ENCODE measurements at regions not wholly inside any gene's neighbourhood (a gene's known extent, or its start where the extent isn't known, plus 50 kb on each side); places are given as distances from the start of the nearest gene placed in this dataset.
"Not testable (repeated sequence)": the region's sequence is repeated elsewhere in the genome, so short reads cannot be mapped to it uniquely, and the experiment has no call there.

DNA sequence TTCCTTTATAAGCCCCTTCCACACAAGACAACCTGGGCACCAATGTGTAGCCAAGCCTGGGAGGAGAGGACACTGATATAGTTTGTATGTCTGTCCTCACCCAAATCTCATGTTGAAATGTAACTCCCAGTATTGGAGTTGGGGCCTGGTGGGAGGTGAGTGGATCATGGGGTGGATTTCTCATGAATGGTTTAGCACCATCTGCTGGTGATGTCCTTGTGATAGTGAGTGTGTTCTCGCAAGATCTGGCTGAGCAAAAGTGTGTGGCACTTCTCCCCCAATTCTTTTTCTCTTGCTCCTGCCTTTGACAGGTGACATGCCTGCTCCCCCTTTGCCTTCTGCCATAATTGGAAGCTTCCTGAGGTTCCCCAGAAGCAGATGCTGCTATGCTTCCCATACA is 135.8 kb downstream of the USP31 start:
- no peaks in the 10 kb centered on the region for H3K4me1 ChIP-seq (ENCODE audit: control insufficient read depth in 5 of 5, insufficient read depth in 5 of 5, low read length in 5 of 5)
- no peak overlapping the region for H3K4me3 ChIP-seq (ENCODE audit: low read depth in 1 of 5, low read length in 5 of 5)
- no peak overlapping the region for H3K9ac ChIP-seq (ENCODE audit: low read length in 5 of 5)
- H3K27ac ChIP-seq (ENCODE audit: low read depth, low read length) = no peak overlapping the region
- no peaks in the 10 kb centered on the region for H3K9me3 ChIP-seq (ENCODE audit: control insufficient read depth in 5 of 5, low read length in 5 of 5)
- H3K27me3 ChIP-seq (ENCODE audit: control insufficient read depth in 5 of 5, insufficient read depth in 4 of 5, low read length in 5 of 5) = no peaks in the 10 kb centered on the region
- H3K36me3 ChIP-seq (ENCODE audit: control insufficient read depth in 5 of 5, insufficient read depth in 5 of 5, low read length in 5 of 5) = no peaks in the 10 kb centered on the region

DNA sequence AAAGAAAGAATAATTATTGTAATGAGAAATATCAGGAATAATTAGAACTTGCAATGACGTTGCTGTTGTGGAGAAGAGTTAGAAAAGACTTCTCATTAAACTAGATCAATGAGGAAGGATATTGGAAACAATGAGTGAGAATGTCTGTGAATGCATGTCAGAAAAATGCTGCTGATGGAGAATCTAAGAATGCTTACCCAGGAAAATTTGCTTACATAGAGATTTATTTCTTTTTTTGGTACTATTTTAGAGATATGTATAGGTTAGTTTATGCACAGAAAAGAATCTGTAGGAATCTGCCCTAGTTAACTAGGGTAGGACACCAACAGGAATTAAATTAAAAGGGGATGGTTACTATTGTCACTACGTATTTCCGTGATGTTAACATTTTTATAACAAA is 140.2 kb downstream of the USP31 start:
- Histone ChIP-seq H3K9me3 (ENCODE audit: control insufficient read depth in 5 of 5, low read length in 5 of 5) (no peaks in the 10 kb centered on the region), H3K9ac (ENCODE audit: low read length in 5 of 5) (no peak overlapping the region), H3K27me3 (ENCODE audit: control insufficient read depth in 5 of 5, insufficient read depth in 4 of 5, low read length in 5 of 5) (peaks cover 0 to 3% (median 0%) of the 10 kb centered on the region in 5 donors)

DNA sequence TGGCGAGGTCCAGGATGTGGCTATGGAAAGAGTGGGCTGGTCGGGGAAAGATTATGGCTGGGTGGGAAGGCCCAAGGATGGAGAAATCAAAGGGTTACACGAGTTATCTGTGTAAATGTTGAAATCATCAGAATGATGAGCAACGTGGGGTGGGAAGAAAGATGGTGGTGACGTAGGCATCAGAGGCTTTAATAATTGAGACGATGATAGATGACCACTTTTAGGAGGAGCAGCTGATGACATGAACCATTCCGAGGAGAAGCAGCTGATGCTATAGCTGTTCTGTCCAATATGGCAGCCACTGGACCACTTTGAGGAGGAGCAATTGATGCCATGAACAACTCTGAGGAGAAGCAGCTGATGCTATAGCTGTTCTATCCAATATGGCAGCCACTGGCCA is 141.2 kb downstream of the USP31 start:
- no peaks in the 10 kb centered on the region for H3K9me3 ChIP-seq (ENCODE audit: control insufficient read depth in 5 of 5, low read length in 5 of 5)

More for the DNA sequence above, 140.2 kb downstream of the USP31 start:
- H3K27ac ChIP-seq (ENCODE audit: low read depth, low read length) = no peak overlapping the region
- no peaks in the 10 kb centered on the region for H3K4me1 ChIP-seq (ENCODE audit: control insufficient read depth in 5 of 5, insufficient read depth in 5 of 5, low read length in 5 of 5)
- no peak overlapping the region for H3K4me3 ChIP-seq (ENCODE audit: low read depth in 1 of 5, low read length in 5 of 5)
- H3K36me3 ChIP-seq (ENCODE audit: control insufficient read depth in 5 of 5, insufficient read depth in 5 of 5, low read length in 5 of 5) = no peaks in the 10 kb centered on the region

DNA sequence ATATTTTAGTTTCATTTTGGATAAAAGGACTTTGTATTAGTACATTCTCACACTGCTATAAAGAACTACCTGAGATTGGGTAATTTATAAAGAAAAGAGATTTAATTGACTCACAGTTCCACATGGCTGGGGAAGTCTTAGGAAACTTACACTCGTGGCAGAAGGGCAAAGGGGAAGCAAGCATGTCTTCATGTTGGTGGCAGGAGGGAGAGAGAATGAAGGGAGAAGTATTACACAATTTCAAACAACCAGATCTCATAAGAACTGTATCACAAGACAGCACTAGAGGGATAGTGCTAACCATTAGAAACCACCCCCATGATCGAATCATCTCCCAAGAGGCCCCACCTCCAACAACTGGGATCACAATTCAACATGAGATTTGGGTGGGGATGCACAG is 142.9 kb downstream of the USP31 start:
- Histone ChIP-seq H3K9ac (ENCODE audit: low read length in 5 of 5) (no peak overlapping the region), H3K4me1 (ENCODE audit: control insufficient read depth in 5 of 5, insufficient read depth in 5 of 5, low read length in 5 of 5) (no peaks in the 10 kb centered on the region), H3K27ac (ENCODE audit: low read depth, low read length) (no peak overlapping the region), H3K27me3 (ENCODE audit: control insufficient read depth in 5 of 5, insufficient read depth in 4 of 5, low read length in 5 of 5) (peaks cover 0 to 3% (median 0%) of the 10 kb centered on the region in 5 donors), H3K36me3 (ENCODE audit: control insufficient read depth in 5 of 5, insufficient read depth in 5 of 5, low read length in 5 of 5) (no peaks in the 10 kb centered on the region), H3K4me3 (ENCODE audit: low read depth in 1 of 5, low read length in 5 of 5) (no peak overlapping the region), H3K9me3 (ENCODE audit: control insufficient read depth in 5 of 5, low read length in 5 of 5) (no peaks in the 10 kb centered on the region)

More for the DNA sequence above, 141.2 kb downstream of the USP31 start:
- Histone ChIP-seq H3K4me1 (ENCODE audit: control insufficient read depth in 5 of 5, insufficient read depth in 5 of 5, low read length in 5 of 5) (no peaks in the 10 kb centered on the region), H3K4me3 (ENCODE audit: low read depth in 1 of 5, low read length in 5 of 5) (no peak overlapping the region), H3K27ac (ENCODE audit: low read depth, low read length) (no peak overlapping the region), H3K27me3 (ENCODE audit: control insufficient read depth in 5 of 5, insufficient read depth in 4 of 5, low read length in 5 of 5) (peaks cover 0 to 3% (median 0%) of the 10 kb centered on the region in 5 donors), H3K9ac (ENCODE audit: low read length in 5 of 5) (no peak overlapping the region), H3K36me3 (ENCODE audit: control insufficient read depth in 5 of 5, insufficient read depth in 5 of 5, low read length in 5 of 5) (no peaks in the 10 kb centered on the region)

DNA sequence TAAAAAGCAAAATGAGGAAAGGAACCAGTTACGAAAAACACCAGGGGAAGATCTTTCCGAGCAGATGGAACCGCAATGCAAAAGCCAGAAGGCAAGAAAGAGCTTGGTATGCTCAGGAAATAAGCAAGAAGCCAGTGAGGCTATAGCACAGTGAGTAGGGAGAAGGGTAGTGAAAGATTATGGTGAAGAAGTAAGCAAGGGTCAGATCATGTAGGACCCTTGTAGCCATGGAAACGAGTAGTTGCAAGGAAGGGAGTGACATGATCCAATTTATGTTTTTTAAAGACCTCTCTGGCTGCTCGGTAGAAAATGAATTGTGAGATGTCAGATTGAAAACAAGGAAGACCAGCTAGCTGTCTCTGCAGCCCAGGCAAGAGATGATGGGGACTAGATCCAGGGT is 143.3 kb downstream of the USP31 start:
- H3K9ac ChIP-seq (ENCODE audit: low read length in 5 of 5) = no peak overlapping the region
- peaks cover 0 to 3% (median 0%) of the 10 kb centered on the region in 5 donors for H3K27me3 ChIP-seq (ENCODE audit: control insufficient read depth in 5 of 5, insufficient read depth in 4 of 5, low read length in 5 of 5)
- H3K9me3 ChIP-seq (ENCODE audit: control insufficient read depth in 5 of 5, low read length in 5 of 5) = no peaks in the 10 kb centered on the region
- H3K4me1 ChIP-seq (ENCODE audit: control insufficient read depth in 5 of 5, insufficient read depth in 5 of 5, low read length in 5 of 5) = no peaks in the 10 kb centered on the region
- no peaks in the 10 kb centered on the region for H3K36me3 ChIP-seq (ENCODE audit: control insufficient read depth in 5 of 5, insufficient read depth in 5 of 5, low read length in 5 of 5)
- H3K27ac ChIP-seq (ENCODE audit: low read depth, low read length) = no peak overlapping the region
- no peak overlapping the region for H3K4me3 ChIP-seq (ENCODE audit: low read depth in 1 of 5, low read length in 5 of 5)

DNA sequence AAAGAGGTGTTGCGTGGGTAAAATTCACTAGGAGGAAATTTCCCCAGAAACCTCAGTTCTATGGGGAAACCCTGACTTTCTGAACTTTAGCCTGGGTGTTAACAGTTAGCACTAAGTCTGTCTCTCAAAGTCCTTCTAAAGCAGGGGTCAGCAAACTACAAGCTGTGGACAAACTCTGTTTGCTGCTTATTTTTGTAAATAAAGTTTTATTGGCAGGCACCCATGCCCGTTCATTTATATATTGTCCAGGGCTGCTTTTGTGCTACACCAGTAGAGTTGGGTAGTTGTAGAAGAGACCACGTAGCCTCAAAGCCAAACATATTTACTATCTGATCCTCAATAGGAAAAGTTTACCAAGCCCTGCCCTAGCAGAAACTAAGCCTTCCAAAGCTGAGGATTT is 159.7 kb downstream of the USP31 start:
- Histone ChIP-seq H3K9me3 (ENCODE audit: control insufficient read depth in 5 of 5, low read length in 5 of 5) (peaks cover 1 to 12% (median 6%) of the 10 kb centered on the region in 5 donors), H3K4me3 (ENCODE audit: low read depth in 1 of 5, low read length in 5 of 5) (no peak overlapping the region), H3K27me3 (ENCODE audit: control insufficient read depth in 5 of 5, insufficient read depth in 4 of 5, low read length in 5 of 5) (peaks cover 0 to 11% (median 0%) of the 10 kb centered on the region in 5 donors), H3K27ac (ENCODE audit: low read depth, low read length) (no peak overlapping the region), H3K9ac (ENCODE audit: low read length in 5 of 5) (no peak overlapping the region), H3K4me1 (ENCODE audit: control insufficient read depth in 5 of 5, insufficient read depth in 5 of 5, low read length in 5 of 5) (no peaks in the 10 kb centered on the region), H3K36me3 (ENCODE audit: control insufficient read depth in 5 of 5, insufficient read depth in 5 of 5, low read length in 5 of 5) (no peaks in the 10 kb centered on the region)

DNA sequence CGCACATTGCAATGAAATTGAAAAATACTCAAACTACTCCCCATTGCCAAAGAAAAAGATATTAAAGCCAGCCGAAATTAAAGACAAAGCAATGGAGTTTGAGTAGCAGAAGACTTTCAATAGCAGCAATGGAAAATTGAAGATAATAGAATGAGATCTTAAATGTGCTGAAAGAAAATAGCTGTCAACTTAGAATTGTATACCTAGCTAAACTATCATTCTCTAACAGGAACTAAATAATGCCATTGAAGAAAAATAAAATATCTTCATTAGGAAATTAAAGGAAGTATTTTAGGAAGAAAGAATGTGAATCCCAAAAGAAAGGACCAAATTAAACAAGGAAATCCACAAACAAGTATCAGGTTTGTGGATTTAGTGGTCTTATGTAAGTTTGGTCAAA is 165.6 kb downstream of the USP31 start:
- no peak overlapping the region for H3K27ac ChIP-seq (ENCODE audit: low read depth, low read length)
- peak overlapping the region in 1 of 5 donors; percentile 29 for H3K4me3 ChIP-seq (ENCODE audit: low read depth in 1 of 5, low read length in 5 of 5)
- no peaks in the 10 kb centered on the region for H3K36me3 ChIP-seq (ENCODE audit: control insufficient read depth in 5 of 5, insufficient read depth in 5 of 5, low read length in 5 of 5)
- H3K4me1 ChIP-seq (ENCODE audit: control insufficient read depth in 5 of 5, insufficient read depth in 5 of 5, low read length in 5 of 5) = no peaks in the 10 kb centered on the region
- H3K9me3 ChIP-seq (ENCODE audit: control insufficient read depth in 5 of 5, low read length in 5 of 5) = peaks cover 14 to 28% (median 21%) of the 10 kb centered on the region in 5 donors
- peaks cover 0 to 9% (median 0%) of the 10 kb centered on the region in 5 donors for H3K27me3 ChIP-seq (ENCODE audit: control insufficient read depth in 5 of 5, insufficient read depth in 4 of 5, low read length in 5 of 5)
- no peak overlapping the region for H3K9ac ChIP-seq (ENCODE audit: low read length in 5 of 5)

DNA sequence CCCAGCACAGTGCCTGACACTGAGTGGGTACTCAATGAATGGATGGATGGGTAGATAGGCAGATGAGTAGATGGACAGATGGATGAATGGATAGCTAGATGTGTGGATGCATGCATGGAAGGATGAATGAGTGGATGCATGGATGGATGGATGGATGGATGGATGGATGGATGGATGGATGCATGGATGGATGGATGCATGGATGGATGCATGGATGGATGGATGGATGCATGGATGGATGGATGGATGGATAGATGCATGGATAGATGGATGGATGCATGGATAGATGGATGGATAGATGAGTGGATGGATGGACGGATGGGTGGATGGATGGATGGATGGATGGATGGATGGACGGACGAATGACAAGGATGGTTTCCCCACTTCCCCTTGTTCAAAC is 166.6 kb downstream of the HS3ST2 start:
- H3K27ac ChIP-seq (ENCODE audit: low read depth, low read length); H3K4me1 ChIP-seq (ENCODE audit: control insufficient read depth in 5 of 5, insufficient read depth in 5 of 5, low read length in 5 of 5); H3K9ac ChIP-seq (ENCODE audit: low read length in 5 of 5); H3K4me3 ChIP-seq (ENCODE audit: low read depth in 1 of 5, low read length in 5 of 5); H3K36me3 ChIP-seq (ENCODE audit: control insufficient read depth in 5 of 5, insufficient read depth in 5 of 5, low read length in 5 of 5): not testable (repeated sequence)
- Histone ChIP-seq H3K27me3 (ENCODE audit: control insufficient read depth in 5 of 5, insufficient read depth in 4 of 5, low read length in 5 of 5) (peaks cover 0 to 15% (median 5%) of the 10 kb centered on the region in 5 donors), H3K9me3 (ENCODE audit: control insufficient read depth in 5 of 5, low read length in 5 of 5) (peaks cover 14 to 27% (median 21%) of the 10 kb centered on the region in 5 donors)

DNA sequence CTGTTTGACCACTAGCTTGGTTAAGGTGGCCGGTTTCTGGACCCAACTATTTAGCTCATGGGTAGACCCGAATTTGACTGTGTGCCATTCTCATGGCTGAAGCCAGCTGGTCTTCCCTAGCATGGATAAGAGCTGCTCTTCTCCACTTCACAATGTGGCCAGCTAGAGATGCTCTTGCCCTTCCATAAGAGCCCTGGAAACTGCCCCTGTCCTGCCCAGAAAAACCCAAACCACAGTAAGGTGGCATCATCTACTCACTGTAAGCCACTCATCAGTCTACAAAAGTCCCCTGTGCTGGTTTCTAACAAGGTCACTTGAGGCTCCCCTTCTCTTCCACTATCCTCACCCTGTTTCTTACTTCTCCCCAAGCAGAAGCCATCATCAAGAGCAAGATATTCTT is 165.1 kb downstream of the HS3ST2 start:
- Histone ChIP-seq H3K27me3 (ENCODE audit: control insufficient read depth in 5 of 5, insufficient read depth in 4 of 5, low read length in 5 of 5) (peaks cover 0 to 15% (median 5%) of the 10 kb centered on the region in 5 donors), H3K36me3 (ENCODE audit: control insufficient read depth in 5 of 5, insufficient read depth in 5 of 5, low read length in 5 of 5) (no peaks in the 10 kb centered on the region), H3K4me3 (ENCODE audit: low read depth in 1 of 5, low read length in 5 of 5) (no peak overlapping the region), H3K9ac (ENCODE audit: low read length in 5 of 5) (no peak overlapping the region), H3K9me3 (ENCODE audit: control insufficient read depth in 5 of 5, low read length in 5 of 5) (peaks cover 10 to 16% (median 13%) of the 10 kb centered on the region in 5 donors), H3K4me1 (ENCODE audit: control insufficient read depth in 5 of 5, insufficient read depth in 5 of 5, low read length in 5 of 5) (no peaks in the 10 kb centered on the region), H3K27ac (ENCODE audit: low read depth, low read length) (no peak overlapping the region)

DNA sequence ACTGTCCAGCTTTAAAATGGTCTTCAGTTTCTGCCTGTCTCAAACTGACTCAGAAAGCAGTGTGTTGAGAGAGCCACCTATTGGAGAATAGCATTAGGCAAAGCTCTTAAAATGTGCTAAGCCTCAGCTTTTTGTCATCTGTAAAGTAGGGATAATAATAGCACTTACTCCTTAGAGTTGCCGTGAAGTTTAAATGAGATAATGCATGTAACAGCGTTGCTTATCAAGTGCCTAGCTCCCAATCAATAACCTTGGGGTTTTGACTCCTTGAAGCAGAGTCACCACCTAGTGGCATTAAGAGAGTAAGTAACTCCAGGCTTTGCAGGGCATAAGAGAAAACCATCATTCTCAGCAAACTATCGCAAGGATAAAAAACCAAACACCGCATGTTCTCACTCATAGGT is 163.3 kb downstream of the HS3ST2 start:
- no peaks in the 10 kb centered on the region for H3K36me3 ChIP-seq (ENCODE audit: control insufficient read depth in 5 of 5, insufficient read depth in 5 of 5, low read length in 5 of 5)
- peaks cover 0 to 15% (median 5%) of the 10 kb centered on the region in 5 donors for H3K27me3 ChIP-seq (ENCODE audit: control insufficient read depth in 5 of 5, insufficient read depth in 4 of 5, low read length in 5 of 5)
- H3K9ac ChIP-seq (ENCODE audit: low read length in 5 of 5) = no peak overlapping the region
- H3K27ac ChIP-seq (ENCODE audit: low read depth, low read length) = no peak overlapping the region
- peaks cover 0 to 3% (median 0%) of the 10 kb centered on the region in 5 donors for H3K9me3 ChIP-seq (ENCODE audit: control insufficient read depth in 5 of 5, low read length in 5 of 5)
- no peaks in the 10 kb centered on the region for H3K4me1 ChIP-seq (ENCODE audit: control insufficient read depth in 5 of 5, insufficient read depth in 5 of 5, low read length in 5 of 5)
- H3K4me3 ChIP-seq (ENCODE audit: low read depth in 1 of 5, low read length in 5 of 5) = no peak overlapping the region

DNA sequence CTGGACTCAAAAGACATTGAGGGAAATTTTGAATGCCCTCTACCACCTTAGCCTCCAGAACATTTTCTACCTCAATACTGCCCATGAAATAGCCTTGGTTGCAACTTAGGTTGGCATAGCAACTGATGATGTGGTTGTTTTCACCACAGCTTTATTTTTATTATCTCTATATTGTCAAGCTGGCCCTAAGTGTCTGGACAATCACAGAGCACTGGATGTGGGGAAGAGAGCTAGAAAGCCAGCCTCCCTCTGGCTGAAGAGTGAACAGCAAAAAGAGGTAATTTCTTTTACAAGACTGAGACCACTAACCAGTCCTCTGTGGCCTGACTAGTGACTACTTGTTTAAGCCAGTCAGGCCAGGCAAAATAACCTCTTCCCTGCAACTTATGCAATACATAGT is 159.6 kb downstream of the HS3ST2 start:
- H3K36me3 ChIP-seq (ENCODE audit: control insufficient read depth in 5 of 5, insufficient read depth in 5 of 5, low read length in 5 of 5) = no peaks in the 10 kb centered on the region

More for the DNA sequence above, 159.6 kb downstream of the HS3ST2 start:
- Histone ChIP-seq H3K27me3 (ENCODE audit: control insufficient read depth in 5 of 5, insufficient read depth in 4 of 5, low read length in 5 of 5) (peaks cover 0 to 6% (median 5%) of the 10 kb centered on the region in 5 donors), H3K27ac (ENCODE audit: low read depth, low read length) (no peak overlapping the region), H3K9me3 (ENCODE audit: control insufficient read depth in 5 of 5, low read length in 5 of 5) (no peaks in the 10 kb centered on the region), H3K4me1 (ENCODE audit: control insufficient read depth in 5 of 5, insufficient read depth in 5 of 5, low read length in 5 of 5) (peaks cover 0 to 17% (median 4%) of the 10 kb centered on the region in 5 donors), H3K4me3 (ENCODE audit: low read depth in 1 of 5, low read length in 5 of 5) (no peak overlapping the region), H3K9ac (ENCODE audit: low read length in 5 of 5) (no peak overlapping the region)

Data from subcutaneous abdominal adipose tissue (tissue), 5 donors.